Endothelial cell (in vitro differentiated cells): ENCODE measurements at regions not wholly inside any gene's neighbourhood (a gene's known extent, or its start where the extent isn't known, plus 50 kb on each side); places are given as distances from the start of the nearest gene placed in this dataset.
"Not testable (repeated sequence)": the region's sequence is repeated elsewhere in the genome, so short reads cannot be mapped to it uniquely, and the experiment has no call there.

Experiments
- DNase-seq: peaks from one replicate; pipeline ENCODE4 v3.0.0; 2021; ENCODE audit warnings: low spot score
- H3K27ac Mint-ChIP-seq: one replicate; pipeline ENCODE4 v1.8.0; 2021; ENCODE audit warnings: mixed read lengths, inconsistent platforms; ENCODE audit not compliant: unreplicated experiment
- H3K27me3 Mint-ChIP-seq: one replicate; pipeline ENCODE4 v1.8.0; 2021; ENCODE audit warnings: mild to moderate bottlenecking, moderate library complexity, mixed read lengths, inconsistent platforms; ENCODE audit not compliant: unreplicated experiment
- H3K36me3 Mint-ChIP-seq: one replicate; pipeline ENCODE4 v1.8.0; 2021; ENCODE audit warnings: mild to moderate bottlenecking, low read depth, mixed read lengths, inconsistent platforms; ENCODE audit not compliant: unreplicated experiment
- H3K4me1 Mint-ChIP-seq: one replicate; pipeline ENCODE4 v1.8.0; 2021; ENCODE audit warnings: mild to moderate bottlenecking, mixed read lengths, inconsistent platforms; ENCODE audit not compliant: unreplicated experiment
- H3K4me3 Mint-ChIP-seq: one replicate; pipeline ENCODE4 v1.8.0; 2021; ENCODE audit warnings: mild to moderate bottlenecking, mixed read lengths, inconsistent platforms; ENCODE audit not compliant: unreplicated experiment
- H3K9me3 Mint-ChIP-seq: one replicate; pipeline ENCODE4 v1.8.0; 2021; ENCODE audit warnings: mixed read lengths, inconsistent platforms; ENCODE audit not compliant: unreplicated experiment
- TF ChIP-seq, protein P1 (sequence below): fragments of 200-600 bp; sonication (generic); IDR thresholded peaks from one replicate; pipeline ENCODE4 v1.5.0; 2021; ENCODE audit warnings: antibody characterized with exemption; ENCODE audit not compliant: unreplicated experiment

DNA sequence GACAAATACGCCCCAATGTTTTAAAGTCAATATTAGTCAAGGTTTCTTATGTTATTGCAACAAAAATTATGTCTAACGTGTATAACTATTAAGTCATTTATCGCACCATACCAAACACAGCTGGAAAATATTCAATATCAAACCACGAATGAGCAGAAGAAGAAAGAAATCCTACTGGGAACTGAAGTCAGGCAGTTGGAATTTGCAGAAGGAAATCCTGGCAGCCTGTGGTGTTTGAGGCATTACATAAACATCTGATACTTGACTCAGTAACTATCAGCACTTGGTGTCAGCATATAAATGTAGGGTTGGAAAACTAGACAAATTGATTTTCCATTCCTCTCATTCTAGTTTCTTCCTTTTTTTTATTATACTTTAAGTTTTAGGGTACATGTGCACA lies 83.4 kb upstream of the NUPR2 start:
- Mint-ChIP-seq H3K27me3 (peaks cover 3% of the 10 kb centered on the region), H3K9me3 (peaks cover 34% of the 10 kb centered on the region), H3K36me3 (peaks cover 8% of the 10 kb centered on the region), H3K4me3 (no peak overlapping the region), H3K27ac (no peak overlapping the region), H3K4me1 (no peaks in the 10 kb centered on the region)
- no peak for DNase-seq
- TF ChIP-seq, protein P1, sequence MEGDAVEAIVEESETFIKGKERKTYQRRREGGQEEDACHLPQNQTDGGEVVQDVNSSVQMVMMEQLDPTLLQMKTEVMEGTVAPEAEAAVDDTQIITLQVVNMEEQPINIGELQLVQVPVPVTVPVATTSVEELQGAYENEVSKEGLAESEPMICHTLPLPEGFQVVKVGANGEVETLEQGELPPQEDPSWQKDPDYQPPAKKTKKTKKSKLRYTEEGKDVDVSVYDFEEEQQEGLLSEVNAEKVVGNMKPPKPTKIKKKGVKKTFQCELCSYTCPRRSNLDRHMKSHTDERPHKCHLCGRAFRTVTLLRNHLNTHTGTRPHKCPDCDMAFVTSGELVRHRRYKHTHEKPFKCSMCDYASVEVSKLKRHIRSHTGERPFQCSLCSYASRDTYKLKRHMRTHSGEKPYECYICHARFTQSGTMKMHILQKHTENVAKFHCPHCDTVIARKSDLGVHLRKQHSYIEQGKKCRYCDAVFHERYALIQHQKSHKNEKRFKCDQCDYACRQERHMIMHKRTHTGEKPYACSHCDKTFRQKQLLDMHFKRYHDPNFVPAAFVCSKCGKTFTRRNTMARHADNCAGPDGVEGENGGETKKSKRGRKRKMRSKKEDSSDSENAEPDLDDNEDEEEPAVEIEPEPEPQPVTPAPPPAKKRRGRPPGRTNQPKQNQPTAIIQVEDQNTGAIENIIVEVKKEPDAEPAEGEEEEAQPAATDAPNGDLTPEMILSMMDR, result no peak

DNA sequence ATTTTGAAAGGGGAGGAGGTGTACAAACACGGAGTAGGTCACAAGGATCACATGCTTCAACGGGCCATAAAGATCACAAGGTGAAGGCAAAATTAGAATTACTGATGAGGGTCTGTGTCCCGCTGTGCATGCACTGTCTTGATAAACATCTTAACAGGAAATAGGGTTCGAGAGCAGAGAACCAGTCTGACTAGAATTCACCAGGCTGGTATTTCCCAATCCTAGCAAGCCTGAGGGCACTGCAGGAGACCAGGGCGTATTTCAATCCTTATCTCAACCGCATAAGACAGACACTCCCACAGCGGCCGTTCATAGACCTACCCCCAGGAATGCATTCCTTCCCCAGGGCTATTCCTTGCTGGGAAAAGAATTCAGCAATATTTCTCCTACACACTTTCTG lies 80.0 kb upstream of the NUPR2 start:
- H3K9me3 Mint-ChIP-seq, result peaks cover 25% of the 10 kb centered on the region
- not testable (repeated sequence) for H3K27me3 Mint-ChIP-seq, H3K27ac Mint-ChIP-seq, DNase-seq, H3K4me1 Mint-ChIP-seq, H3K4me3 Mint-ChIP-seq
- peaks cover 12% of the 10 kb centered on the region for H3K36me3 Mint-ChIP-seq

DNA sequence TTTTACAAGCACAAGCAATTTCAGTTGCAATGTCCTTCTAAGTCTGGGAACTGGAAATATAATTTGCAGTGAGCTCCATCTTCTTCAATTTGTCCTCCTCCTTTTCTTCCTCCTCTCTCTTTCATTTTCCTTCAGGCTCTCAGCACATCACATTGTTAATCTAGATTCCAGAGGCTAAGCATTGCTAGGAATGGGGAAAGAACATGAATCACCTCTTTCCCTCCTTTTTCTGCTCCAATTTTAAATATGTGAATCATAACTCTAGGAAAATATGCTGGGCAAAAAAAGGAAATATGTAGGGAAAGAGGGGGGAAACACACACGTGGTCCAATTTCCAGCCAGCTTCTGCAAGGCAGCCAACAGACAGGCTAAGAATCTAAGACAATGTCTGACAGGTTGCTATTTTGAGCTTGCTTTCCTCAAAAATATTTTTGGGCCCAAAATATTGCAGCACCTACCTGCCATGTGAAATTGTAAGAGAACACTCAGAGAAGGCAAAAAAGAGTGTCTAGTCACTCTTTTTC lies 72.7 kb upstream of the NUPR2 start:
- peaks cover 28% of the 10 kb centered on the region for H3K9me3 Mint-ChIP-seq
- peaks cover 4% of the 10 kb centered on the region for H3K27me3 Mint-ChIP-seq
- peaks cover 5% of the 10 kb centered on the region for H3K36me3 Mint-ChIP-seq
- no peaks in the 10 kb centered on the region for H3K4me1 Mint-ChIP-seq
- no peak for DNase-seq
- H3K27ac Mint-ChIP-seq, result no peak overlapping the region
- H3K4me3 Mint-ChIP-seq, result no peak overlapping the region
- TF ChIP-seq, protein P1, result no peak

DNA sequence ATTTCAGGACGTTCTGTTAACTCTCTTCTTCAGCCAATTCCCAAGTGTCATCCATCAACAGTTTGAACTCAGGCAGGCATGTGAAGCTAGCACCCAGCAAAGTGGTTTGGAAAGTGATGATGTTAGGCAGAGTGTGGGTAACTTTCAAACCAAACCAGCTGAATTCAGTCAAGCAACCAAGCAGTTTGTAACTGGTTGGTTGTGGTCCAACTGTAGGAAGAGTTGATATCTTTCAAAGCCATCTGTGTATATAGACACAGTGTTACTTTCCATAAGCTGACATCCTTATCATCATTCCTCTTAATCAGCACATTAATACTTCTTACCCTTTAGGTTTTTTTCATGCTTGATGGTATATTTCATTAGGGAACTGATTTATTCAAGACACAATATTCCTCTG lies 72.2 kb upstream of the NUPR2 start:
- TF ChIP-seq, protein P1, result no peak
- H3K4me1 Mint-ChIP-seq, result no peaks in the 10 kb centered on the region
- no peak overlapping the region for H3K4me3 Mint-ChIP-seq
- H3K36me3 Mint-ChIP-seq, result peaks cover 5% of the 10 kb centered on the region
- DNase-seq, result no peak
- no peak overlapping the region for H3K27ac Mint-ChIP-seq
- peaks cover 28% of the 10 kb centered on the region for H3K9me3 Mint-ChIP-seq
- peaks cover 4% of the 10 kb centered on the region for H3K27me3 Mint-ChIP-seq

DNA sequence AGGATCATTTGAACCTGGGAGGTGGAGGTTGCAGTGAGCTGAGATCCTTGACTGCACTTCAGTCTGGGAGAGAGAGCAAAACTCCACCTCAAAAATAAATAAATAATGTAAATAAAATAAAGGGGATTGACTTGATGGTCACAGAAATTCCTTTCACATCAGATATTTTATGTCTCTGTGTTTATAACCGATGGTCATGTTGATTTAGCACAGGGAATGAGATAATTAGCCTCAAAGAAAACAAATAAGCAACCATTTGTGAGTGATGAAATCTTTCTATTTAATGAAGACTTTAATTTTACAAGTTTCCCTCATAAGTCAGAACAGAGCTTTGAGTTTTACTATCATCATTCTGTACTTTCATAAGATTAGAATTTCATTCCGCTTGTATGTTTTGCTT lies 64.8 kb upstream of the NUPR2 start:
- no peaks in the 10 kb centered on the region for H3K4me1 Mint-ChIP-seq
- no peak overlapping the region for H3K27ac Mint-ChIP-seq
- DNase-seq, result no peak
- TF ChIP-seq, protein P1, result no peak
- peaks cover 5% of the 10 kb centered on the region for H3K27me3 Mint-ChIP-seq
- peaks cover 21% of the 10 kb centered on the region for H3K9me3 Mint-ChIP-seq
- no peak overlapping the region for H3K4me3 Mint-ChIP-seq
- H3K36me3 Mint-ChIP-seq, result peaks cover 4% of the 10 kb centered on the region

DNA sequence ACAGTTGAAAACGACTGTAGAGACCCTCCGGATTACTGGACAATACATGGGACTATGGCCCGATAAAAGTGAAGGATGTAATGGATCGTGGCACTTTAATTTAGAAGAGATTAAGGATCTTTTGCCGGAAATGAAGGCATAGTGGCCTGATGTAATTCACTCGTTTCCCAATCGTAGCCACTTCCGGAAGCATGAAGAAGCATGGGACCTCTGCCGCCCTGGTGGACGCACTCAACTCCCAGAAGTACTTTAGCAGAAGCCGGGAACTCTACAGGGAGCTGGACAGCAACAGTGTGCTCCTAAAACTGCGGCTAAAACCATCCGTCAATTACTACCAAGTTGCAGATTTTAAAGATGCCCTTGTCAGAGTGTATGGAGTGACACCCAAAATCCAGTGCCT lies 59.6 kb upstream of the NUPR2 start:
- H3K36me3 Mint-ChIP-seq, result peaks cover 19% of the 10 kb centered on the region
- H3K9me3 Mint-ChIP-seq, result peaks cover 36% of the 10 kb centered on the region
- peaks cover 8% of the 10 kb centered on the region for H3K27me3 Mint-ChIP-seq
- no peak overlapping the region for H3K4me3 Mint-ChIP-seq
- H3K4me1 Mint-ChIP-seq, result no peaks in the 10 kb centered on the region
- no peak overlapping the region for H3K27ac Mint-ChIP-seq
- no peak for DNase-seq
- TF ChIP-seq, protein P1, result no peak
